Mesendoderm (in vitro differentiated cells): ENCODE measurements at regions not wholly inside any gene's neighbourhood (a gene's known extent, or its start where the extent isn't known, plus 50 kb on each side); places are given as distances from the start of the nearest gene placed in this dataset.

Experiments
- DNase-seq: peaks from one replicate; pipeline ENCODE4 v3.0.0; 2013
- H2AK5ac ChIP-seq: 2 replicates; pipeline ENCODE4 v1.6.1; 2013; ENCODE audit warnings: low read length, inconsistent platforms
- H2BK120ac ChIP-seq: 2 replicates; pipeline ENCODE4 v1.6.1; 2013; ENCODE audit warnings: low read depth, mild to moderate bottlenecking, low read length, moderate library complexity, mixed read lengths
- H2BK15ac ChIP-seq: replicated peaks from 2 replicates; pipeline ENCODE4 v1.6.1; 2013; ENCODE audit warnings: low read depth, mild to moderate bottlenecking, moderate library complexity
- H2BK5ac ChIP-seq: 2 replicates; pipeline ENCODE4 v1.6.1; 2013; ENCODE audit warnings: low read length, inconsistent platforms
- H3K18ac ChIP-seq: 2 replicates; pipeline ENCODE4 v1.6.1; 2013; ENCODE audit warnings: mild to moderate bottlenecking, low read length, mixed read lengths
- H3K23ac ChIP-seq: one replicate; pipeline ENCODE4 v1.6.1; 2013; ENCODE audit warnings: low read length
- H3K27ac ChIP-seq: 2 replicates; pipeline ENCODE4 v1.5.1; 2013; ENCODE audit warnings: low read depth, mild to moderate bottlenecking, inconsistent platforms, low read length, moderate library complexity
- H3K27me3 ChIP-seq: 2 replicates; pipeline ENCODE4 v1.6.1; 2013; ENCODE audit warnings: low read length, control low read depth, mild to moderate bottlenecking, inconsistent platforms; ENCODE audit not compliant: insufficient read depth, poor library complexity
- H3K36me3 ChIP-seq: 2 replicates; pipeline ENCODE4 v1.6.1; 2013; ENCODE audit warnings: low read length, inconsistent platforms; ENCODE audit not compliant: control insufficient read depth, insufficient read depth
- H3K4ac ChIP-seq: one replicate; pipeline ENCODE4 v1.6.1; 2013; ENCODE audit warnings: low read depth, mild to moderate bottlenecking, low read length, moderate library complexity
- H3K4me1 ChIP-seq: 2 replicates; pipeline ENCODE4 v1.6.1; 2013; ENCODE audit warnings: low read depth, low read length, inconsistent platforms; ENCODE audit not compliant: control insufficient read depth
- H3K4me2 ChIP-seq: 2 replicates; pipeline ENCODE4 v1.6.1; 2013; ENCODE audit warnings: low read length
- H3K4me3 ChIP-seq: 2 replicates; pipeline ENCODE4 v1.5.1; 2013; ENCODE audit warnings: mild to moderate bottlenecking, low read length
- H3K56ac ChIP-seq: one replicate; pipeline ENCODE4 v1.6.1; 2013; ENCODE audit warnings: low read length
- H3K79me1 ChIP-seq: 2 replicates; pipeline ENCODE4 v1.6.1; 2013; ENCODE audit warnings: low read length, inconsistent platforms
- H3K79me2 ChIP-seq: 2 replicates; pipeline ENCODE4 v1.6.1; 2013; ENCODE audit warnings: mild to moderate bottlenecking, low read length; ENCODE audit not compliant: control insufficient read depth, insufficient read depth
- H3K9ac ChIP-seq: 2 replicates; pipeline ENCODE4 v1.6.1; 2013; ENCODE audit warnings: low read length, inconsistent platforms
- H4K5ac ChIP-seq: one replicate; pipeline ENCODE4 v1.6.1; 2013; ENCODE audit warnings: low read length
- H4K8ac ChIP-seq: one replicate; pipeline ENCODE4 v1.6.1; 2013; ENCODE audit warnings: low read depth, mild to moderate bottlenecking, control low read depth, low read length, moderate library complexity
- WGBS: extraction: QIAGEN DNeasy Blood & Tissue Kit; methylation state at CpG from one replicate; pipeline ENCODE4 v1.1.7; 2013; ENCODE audit warnings: low lambda C conversion rate, missing lambda C conversion rate; ENCODE audit not compliant: insufficient coverage; ENCODE audit errors: extremely low coverage; 5-methylcytosine and 5-hydroxymethylcytosine counted together

DNA sequence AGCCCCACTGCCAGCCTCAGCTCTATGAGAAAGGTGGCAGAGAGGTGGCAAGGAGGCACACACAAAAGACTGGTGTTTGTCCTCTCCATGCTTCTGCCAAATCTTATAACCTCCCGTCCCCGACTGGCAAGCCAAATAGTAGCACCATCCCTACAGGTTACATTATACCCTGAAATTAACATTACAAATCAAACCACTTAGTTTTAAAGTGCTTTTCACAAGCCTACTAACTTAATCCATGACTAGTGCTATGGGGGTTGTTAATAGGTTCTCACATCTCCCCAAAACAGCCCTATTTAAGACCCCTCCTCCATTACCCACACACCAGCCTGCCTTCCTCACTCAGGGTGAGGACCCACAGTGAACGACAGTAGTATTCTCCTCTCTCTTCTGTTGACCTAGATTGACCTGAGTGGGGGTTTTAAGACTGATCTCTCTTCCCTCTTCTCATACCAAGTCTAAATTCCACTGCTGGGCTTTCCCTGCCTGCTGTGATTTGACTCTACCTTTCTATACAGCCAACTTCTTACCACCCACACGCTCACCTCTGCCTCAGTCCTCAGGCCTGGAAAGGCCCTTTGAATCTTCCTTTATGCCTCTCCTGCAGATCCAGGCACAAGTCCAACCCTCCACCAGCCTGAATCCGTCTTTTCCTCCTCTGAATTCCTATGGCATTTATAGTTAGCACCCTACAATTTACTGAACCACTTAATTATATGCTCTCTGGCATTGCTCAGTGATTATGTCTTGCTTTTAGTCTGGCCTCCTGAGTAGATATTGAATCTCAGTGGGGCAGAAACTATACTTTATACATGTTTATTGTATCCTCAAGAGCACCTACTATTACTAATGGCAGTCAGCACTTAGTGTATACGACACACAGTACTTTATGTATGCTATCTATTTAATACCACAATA, 116.1 kb downstream of the TMEM174 start:
- Histone ChIP-seq H3K9ac (no peak overlapping the region), H2BK5ac (no peak overlapping the region), H3K27ac (no peak overlapping the region), H2BK15ac (no peak overlapping the region), H3K36me3 (no peaks in the 10 kb centered on the region), H3K4me3 (no peak overlapping the region), H3K79me2 (no peaks in the 10 kb centered on the region), H4K8ac (no peak overlapping the region), H2AK5ac (no peak overlapping the region), H3K4ac (no peak overlapping the region), H3K18ac (no peak overlapping the region), H3K4me1 (no peaks in the 10 kb centered on the region), H2BK120ac (no peak overlapping the region), H3K4me2 (no peak overlapping the region), H4K5ac (no peak overlapping the region), H3K23ac (no peak overlapping the region), H3K56ac (no peak overlapping the region), H3K27me3 (no peaks in the 10 kb centered on the region), H3K79me1 (no peaks in the 10 kb centered on the region)
- no peak for DNase-seq
- no CpG with 5 or more reads among the region's 6 CpGs for WGBS

GRCh38 chr5:73286896-73287295, 113.9 kb downstream of the TMEM174 start:
- no peak overlapping the region for H3K23ac ChIP-seq
- no peak overlapping the region for H3K4ac ChIP-seq
- H3K18ac ChIP-seq, result no peak overlapping the region
- no peak overlapping the region for H3K4me2 ChIP-seq
- no peak overlapping the region for H3K27ac ChIP-seq
- H4K5ac ChIP-seq, result no peak overlapping the region
- H3K27me3 ChIP-seq, result no peaks in the 10 kb centered on the region
- no peak overlapping the region for H3K9ac ChIP-seq
- no peaks in the 10 kb centered on the region for H3K36me3 ChIP-seq
- H3K4me3 ChIP-seq, result no peak overlapping the region
- no peak overlapping the region for H2BK5ac ChIP-seq
- no peak overlapping the region for H3K56ac ChIP-seq
- no peaks in the 10 kb centered on the region for H3K79me1 ChIP-seq
- H2AK5ac ChIP-seq, result no peak overlapping the region
- H3K79me2 ChIP-seq, result no peaks in the 10 kb centered on the region
- no CpG with 5 or more reads among the region's 1 CpG for WGBS
- no peak for DNase-seq
- H2BK15ac ChIP-seq, result no peak overlapping the region
- H3K4me1 ChIP-seq, result no peaks in the 10 kb centered on the region
- no peak overlapping the region for H4K8ac ChIP-seq
- H2BK120ac ChIP-seq, result no peak overlapping the region

- Histone ChIP-seq H3K18ac (no peak overlapping the region), H3K4me3 (no peak overlapping the region), H4K5ac (no peak overlapping the region), H2BK15ac (no peak overlapping the region), H4K8ac (no peak overlapping the region), H3K4me1 (no peaks in the 10 kb centered on the region), H3K27me3 (no peaks in the 10 kb centered on the region), H3K79me2 (no peaks in the 10 kb centered on the region), H3K36me3 (no peaks in the 10 kb centered on the region), H2BK5ac (no peak overlapping the region), H3K79me1 (no peaks in the 10 kb centered on the region), H2AK5ac (no peak overlapping the region), H3K56ac (no peak overlapping the region), H3K4me2 (no peak overlapping the region), H3K4ac (no peak overlapping the region), H3K27ac (no peak overlapping the region), H3K9ac (no peak overlapping the region), H2BK120ac (no peak overlapping the region), H3K23ac (no peak overlapping the region)
- no peak for DNase-seq
- no CpG with 5 or more reads among the region's 3 CpGs for WGBS
These were observed 112.0 kb downstream of the TMEM174 start for GRCh38 chr5:73284985-73285384.

DNA sequence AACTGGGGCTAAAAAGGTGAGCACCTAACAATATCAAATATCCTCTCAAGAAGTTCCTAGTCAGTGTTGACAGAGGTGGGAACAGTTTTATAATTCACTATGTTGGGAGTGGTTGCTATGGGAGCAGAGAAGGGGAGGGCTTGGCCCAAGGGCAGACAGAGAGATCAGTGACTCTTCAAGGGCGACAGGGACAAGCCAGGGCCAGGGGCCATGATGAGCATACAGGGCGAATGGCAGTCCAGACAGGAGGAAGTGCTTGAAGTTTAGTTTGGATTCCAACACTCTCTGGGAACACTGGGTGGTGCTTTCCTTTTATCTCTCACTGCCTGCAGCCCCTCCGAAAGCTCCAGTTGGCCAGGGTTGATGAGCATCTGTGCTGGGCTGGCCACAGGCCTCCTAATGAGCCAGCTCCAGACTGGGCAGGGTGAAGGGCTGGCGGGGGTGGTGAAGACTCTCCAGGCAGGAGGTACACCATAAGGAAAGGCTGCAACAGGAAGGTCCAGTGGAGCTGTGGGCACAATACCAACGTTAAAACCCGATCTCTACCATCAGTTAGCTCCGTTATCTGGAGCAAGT, 111.3 kb downstream of the TMEM174 start:
- Histone ChIP-seq H3K4me3 (no peak overlapping the region), H3K4me2 (no peak overlapping the region), H3K27ac (no peak overlapping the region), H3K36me3 (no peaks in the 10 kb centered on the region), H2BK5ac (no peak overlapping the region), H4K5ac (no peak overlapping the region), H3K4me1 (no peaks in the 10 kb centered on the region), H3K79me1 (no peaks in the 10 kb centered on the region), H3K18ac (no peak overlapping the region), H3K23ac (no peak overlapping the region), H2AK5ac (no peak overlapping the region), H3K27me3 (no peaks in the 10 kb centered on the region), H3K79me2 (no peaks in the 10 kb centered on the region), H3K9ac (no peak overlapping the region), H3K56ac (no peak overlapping the region), H3K4ac (no peak overlapping the region), H4K8ac (no peak overlapping the region), H2BK15ac (no peak overlapping the region), H2BK120ac (no peak overlapping the region)
- no peak for DNase-seq
- WGBS, result no CpG with 5 or more reads among the region's 7 CpGs

DNA sequence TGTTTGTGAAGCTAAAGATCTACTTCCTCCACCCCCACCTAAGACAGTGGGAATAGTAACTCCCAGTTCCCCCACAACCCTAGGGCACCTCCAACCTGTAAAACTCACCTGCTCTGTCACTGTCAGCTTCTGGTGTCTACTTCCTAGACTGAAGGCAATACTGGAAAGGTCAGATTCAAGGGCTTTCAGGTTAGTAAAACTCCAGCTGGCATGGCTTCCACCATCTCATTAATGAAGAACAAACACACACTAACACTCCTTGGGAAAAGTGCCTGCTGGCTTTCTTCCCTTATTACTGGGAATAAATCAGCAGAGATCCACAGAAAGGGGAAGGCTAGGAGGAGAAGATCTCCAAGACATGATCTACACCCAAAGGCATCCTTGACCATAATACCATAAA, 109.9 kb downstream of the TMEM174 start:
- H4K8ac ChIP-seq, result no peak overlapping the region
- H3K27me3 ChIP-seq, result no peaks in the 10 kb centered on the region
- no peak overlapping the region for H3K23ac ChIP-seq
- no peak overlapping the region for H3K4me2 ChIP-seq
- no peak overlapping the region for H3K56ac ChIP-seq
- no peak overlapping the region for H2BK5ac ChIP-seq
- no peak overlapping the region for H2BK120ac ChIP-seq
- H3K36me3 ChIP-seq, result no peaks in the 10 kb centered on the region
- H3K27ac ChIP-seq, result no peak overlapping the region
- H2BK15ac ChIP-seq, result no peak overlapping the region
- no peaks in the 10 kb centered on the region for H3K79me1 ChIP-seq
- H3K4ac ChIP-seq, result no peak overlapping the region
- H2AK5ac ChIP-seq, result no peak overlapping the region
- H3K4me1 ChIP-seq, result no peaks in the 10 kb centered on the region
- no peak for DNase-seq
- no peak overlapping the region for H3K4me3 ChIP-seq
- H3K9ac ChIP-seq, result no peak overlapping the region
- no peak overlapping the region for H3K18ac ChIP-seq
- H3K79me2 ChIP-seq, result no peaks in the 10 kb centered on the region
- no peak overlapping the region for H4K5ac ChIP-seq
